ENCODE measurements at regions not wholly inside any gene's neighbourhood (a gene's known extent, or its start where the extent isn't known, plus 50 kb on each side); places are given as distances from the start of the nearest gene placed in this dataset.

- no peak for DNase-seq (ENCODE audit: extremely low read depth, low read depth)
- TF ChIP-seq CTCF (IDR thresholded peaks at IDR 0.05; ENCODE audit: low read depth, low read length, missing control alignments), result no peak
- no peak overlapping the region for H3K4me3 ChIP-seq (replicated peaks; ENCODE audit: low read depth, low read length)
Measured at GRCh38 chr3:104523136-104523535, 843.6 kb upstream of the ALCAM start.

GRCh38 chr3:104526901-104527401 is 839.8 kb upstream of the ALCAM start:
- no peak for DNase-seq (ENCODE audit: extremely low read depth, low read depth)
- no peak overlapping the region for H3K4me3 ChIP-seq (replicated peaks; ENCODE audit: low read depth, low read length)
- no peak for TF ChIP-seq CTCF (IDR thresholded peaks at IDR 0.05; ENCODE audit: low read depth, low read length, missing control alignments)

DNA sequence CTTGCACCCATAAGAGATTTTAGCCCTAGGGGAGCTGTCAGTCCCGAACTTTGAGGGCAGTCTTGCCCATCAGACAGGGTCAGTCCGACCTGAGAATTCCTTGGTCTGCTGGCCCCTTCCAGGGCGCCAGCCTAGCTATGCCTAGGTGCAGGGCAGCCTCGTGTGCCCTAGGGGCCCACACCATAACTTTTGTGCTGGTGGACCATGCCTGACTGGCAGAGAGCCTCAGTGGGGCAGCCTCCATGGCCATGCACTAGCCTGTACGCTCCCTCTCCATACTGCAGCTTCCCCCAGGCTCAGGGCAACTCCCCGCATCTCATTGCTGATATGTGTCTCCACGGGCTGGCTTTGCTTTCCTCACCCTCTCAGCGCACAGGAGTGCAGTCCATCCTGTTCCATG is 835.8 kb upstream of the ALCAM start:
- H3K4me3 ChIP-seq (replicated peaks; ENCODE audit: low read depth, low read length), result no peak overlapping the region
- no peak for DNase-seq (ENCODE audit: extremely low read depth, low read depth)
- no peak for TF ChIP-seq CTCF (IDR thresholded peaks at IDR 0.05; ENCODE audit: low read depth, low read length, missing control alignments)

DNA sequence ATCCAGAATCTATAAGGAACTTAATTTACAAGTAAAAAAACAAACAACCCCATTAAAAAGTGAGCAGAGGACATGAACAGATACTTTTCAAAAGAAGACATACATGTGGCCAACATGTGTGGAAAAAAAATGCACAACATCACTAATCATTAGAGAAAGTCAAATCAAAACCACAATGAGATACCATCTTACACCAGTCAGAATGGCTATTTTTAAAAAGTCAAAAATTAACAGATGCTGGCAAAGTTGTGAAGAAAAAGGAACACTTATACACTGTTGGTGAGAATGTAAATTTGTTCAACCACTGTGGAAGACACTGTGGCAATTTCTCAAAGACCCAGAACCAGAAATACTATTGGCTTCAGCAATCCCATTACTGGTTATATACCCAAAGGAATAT is 830.0 kb upstream of the ALCAM start:
- no peak for TF ChIP-seq CTCF (IDR thresholded peaks at IDR 0.05; ENCODE audit: low read depth, low read length, missing control alignments)
- H3K4me3 ChIP-seq (replicated peaks; ENCODE audit: low read depth, low read length), result no peak overlapping the region
- no peak for DNase-seq (ENCODE audit: extremely low read depth, low read depth)

DNA sequence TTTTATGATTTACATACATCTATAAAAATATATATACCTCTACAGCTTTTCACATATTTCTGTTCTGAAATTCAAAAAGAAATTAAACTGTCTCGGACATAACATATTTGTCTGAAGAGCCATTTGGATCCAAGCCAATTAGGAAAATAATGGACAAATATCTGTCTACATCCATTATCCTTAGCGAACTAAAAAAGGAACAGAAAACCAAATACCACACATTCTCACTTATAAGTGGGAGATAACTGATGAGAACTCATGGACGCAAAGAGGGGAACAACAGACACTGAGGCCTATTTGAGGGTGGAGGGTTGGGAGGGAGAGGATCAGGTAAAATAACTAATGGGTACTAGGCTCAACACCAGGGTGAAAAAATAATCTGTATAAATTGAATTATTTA is 829.4 kb upstream of the ALCAM start:
- no peak for TF ChIP-seq CTCF (IDR thresholded peaks at IDR 0.05; ENCODE audit: low read depth, low read length, missing control alignments)
- no peak overlapping the region for H3K4me3 ChIP-seq (replicated peaks; ENCODE audit: low read depth, low read length)
- no peak for DNase-seq (ENCODE audit: extremely low read depth, low read depth)

- no peak overlapping the region for H3K4me3 ChIP-seq (replicated peaks; ENCODE audit: low read depth, low read length)
- no peak for DNase-seq (ENCODE audit: extremely low read depth, low read depth)
- TF ChIP-seq CTCF (IDR thresholded peaks at IDR 0.05; ENCODE audit: low read depth, low read length, missing control alignments), result no peak
Measured at GRCh38 chr3:104546301-104546700, 820.4 kb upstream of the ALCAM start.

GRCh38 chr3:104547031-104547430 is 819.7 kb upstream of the ALCAM start:
- no peak for TF ChIP-seq CTCF (IDR thresholded peaks at IDR 0.05; ENCODE audit: low read depth, low read length, missing control alignments)
- no peak for DNase-seq (ENCODE audit: extremely low read depth, low read depth)
- no peak overlapping the region for H3K4me3 ChIP-seq (replicated peaks; ENCODE audit: low read depth, low read length)

All from HFF-Myc (cell line).